Frontal cortex (tissue), 3 donors: ENCODE measurements at regions not wholly inside any gene's neighbourhood (a gene's known extent, or its start where the extent isn't known, plus 50 kb on each side); places are given as distances from the start of the nearest gene placed in this dataset.
"Not testable (repeated sequence)": the region's sequence is repeated elsewhere in the genome, so short reads cannot be mapped to it uniquely, and the experiment has no call there.

Experiments used
- DNase-seq, 2 donors: peaks; one replicate each; pipeline ENCODE4 v3.0.0; 2012; ENCODE audit warnings: low spot score in 2 of 2
- FAIRE-seq: peaks from 2 replicates; lab custom pipeline; 2012; peaks lifted over from hg19 to GRCh38; lab: Jason Lieb, UNC
- donor health status: control.
- donor health status: control.
- donor health status: control.

DNA sequence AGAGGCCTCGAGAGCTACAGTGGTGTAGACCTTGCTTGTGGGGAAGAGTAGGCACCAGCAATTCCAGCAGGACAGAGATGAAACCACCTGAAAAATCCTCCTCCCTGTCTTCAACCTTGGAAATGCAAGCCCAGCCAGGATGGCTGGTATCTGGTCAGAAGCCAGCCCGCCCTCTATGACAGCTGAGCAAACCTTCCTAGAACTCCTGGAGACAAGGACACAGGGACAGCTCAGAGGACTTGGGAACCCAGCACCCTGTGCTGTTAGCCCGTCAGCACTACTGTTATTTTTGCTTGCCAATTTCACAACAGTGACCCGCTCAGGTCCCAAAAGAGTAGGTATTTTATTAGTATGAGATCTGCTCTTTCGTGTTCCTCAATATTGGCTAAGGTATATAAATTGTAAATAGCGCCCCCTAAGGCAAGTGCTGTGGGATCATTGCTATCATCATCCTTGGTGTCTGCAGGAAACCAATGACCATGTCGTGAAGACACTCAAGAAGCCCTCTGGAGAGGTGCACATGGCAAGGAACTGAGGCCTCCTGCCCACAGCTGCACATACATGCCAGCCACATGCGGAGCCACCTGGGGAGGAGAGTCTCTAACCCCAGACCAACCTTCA, 156.5 kb upstream of the CHST15 start:
- DNase-seq (no peak), FAIRE-seq (no peak)

DNA sequence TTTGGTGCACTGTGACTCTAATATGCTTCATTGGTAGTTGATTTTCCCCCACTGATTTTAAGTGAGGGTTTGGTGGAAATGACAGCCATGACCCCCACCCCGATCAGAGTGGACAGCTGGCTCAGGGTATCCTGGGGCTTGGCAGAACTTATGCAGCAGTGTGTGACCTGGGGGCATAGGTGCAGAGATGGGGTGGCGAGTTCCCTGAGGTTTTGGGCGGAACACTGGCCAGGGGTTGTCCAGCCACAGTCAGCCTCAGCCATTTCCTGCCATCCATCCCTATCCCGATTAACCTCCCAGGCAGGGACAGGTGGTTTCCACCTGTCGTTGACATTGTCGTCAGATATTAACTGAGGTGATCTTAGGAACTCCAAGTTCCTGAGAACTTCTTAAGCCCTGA, 155.8 kb upstream of the CHST15 start:
- DNase-seq (no peak), FAIRE-seq (no peak)

DNA sequence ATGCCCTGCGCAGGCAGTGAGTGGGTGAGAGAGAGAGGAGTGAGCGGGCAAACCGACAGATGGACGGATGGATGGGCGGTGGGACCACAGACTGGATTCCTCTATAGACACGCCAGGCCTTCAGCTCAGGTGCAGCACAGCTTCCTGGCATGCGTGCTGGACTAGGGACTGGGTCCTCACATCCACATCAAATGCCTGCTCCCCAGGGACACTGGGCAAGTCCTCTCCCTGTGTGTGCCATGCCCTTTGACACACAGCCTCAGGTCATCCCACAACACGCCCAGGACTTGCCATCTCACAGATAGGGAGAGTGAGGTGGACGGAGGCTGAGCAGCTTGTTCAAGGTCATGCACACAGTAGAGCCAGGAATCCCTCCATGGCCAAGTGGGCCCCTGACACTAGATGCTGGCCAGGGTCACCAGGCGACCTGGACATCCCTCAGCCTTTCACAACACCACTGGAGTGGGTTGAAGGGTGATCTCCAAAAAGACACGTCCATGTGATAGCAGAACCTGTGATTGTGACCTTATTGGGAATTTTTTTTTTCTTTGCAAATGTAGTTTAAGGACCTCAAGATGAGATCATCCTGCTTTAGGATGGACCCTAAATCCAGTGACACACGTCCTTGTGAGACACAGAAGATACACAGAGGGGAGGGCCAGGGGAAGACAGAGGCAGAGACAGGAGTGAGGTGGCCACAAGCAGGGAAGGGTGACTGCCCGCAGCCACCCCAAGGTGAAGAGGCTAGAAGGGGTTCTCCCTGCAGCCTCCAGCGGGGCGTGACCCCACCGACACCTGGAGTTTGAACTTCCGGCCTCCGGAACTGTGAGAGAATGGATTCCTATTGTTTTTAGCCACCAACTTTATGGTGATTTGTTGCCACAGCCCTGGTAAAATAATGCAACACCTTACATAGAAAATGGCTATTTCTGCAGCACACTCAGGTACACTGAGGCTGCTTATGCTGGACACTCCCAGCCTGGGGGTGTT, 155.0 kb upstream of the CHST15 start:
- no peak for DNase-seq
- FAIRE-seq, result no peak

DNA sequence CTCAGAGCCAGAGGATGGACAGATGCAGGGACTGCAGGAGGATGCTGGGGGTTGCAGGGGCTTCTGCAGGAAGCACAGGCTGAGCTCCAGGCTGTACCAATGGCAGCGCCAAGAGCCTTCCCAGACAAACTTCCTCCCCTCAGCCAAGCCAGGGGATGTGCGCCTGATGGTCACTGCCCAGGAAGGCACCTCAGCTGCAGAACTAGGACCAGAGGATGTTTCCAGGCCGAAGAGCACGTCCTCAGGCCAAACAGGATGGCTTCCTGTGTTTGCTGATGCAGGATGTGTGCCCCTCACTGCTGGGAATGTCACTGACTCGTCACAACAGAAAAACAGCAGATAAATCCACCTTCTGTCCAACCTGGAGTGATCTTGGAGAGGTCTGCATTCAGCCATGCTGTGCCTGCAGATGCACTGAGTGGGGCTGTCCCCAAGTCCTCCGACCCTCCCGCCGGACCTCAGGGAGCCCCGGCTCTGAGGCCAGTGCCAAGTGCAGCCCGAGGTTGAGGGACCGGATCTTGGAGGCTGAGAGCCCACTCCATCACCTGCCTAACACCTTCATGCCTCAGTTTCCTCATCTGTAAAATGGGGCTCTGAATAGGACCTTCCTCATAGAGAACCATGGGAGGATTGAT, 152.5 kb upstream of the CHST15 start:
- no peak for DNase-seq
- FAIRE-seq, result no peak

DNA sequence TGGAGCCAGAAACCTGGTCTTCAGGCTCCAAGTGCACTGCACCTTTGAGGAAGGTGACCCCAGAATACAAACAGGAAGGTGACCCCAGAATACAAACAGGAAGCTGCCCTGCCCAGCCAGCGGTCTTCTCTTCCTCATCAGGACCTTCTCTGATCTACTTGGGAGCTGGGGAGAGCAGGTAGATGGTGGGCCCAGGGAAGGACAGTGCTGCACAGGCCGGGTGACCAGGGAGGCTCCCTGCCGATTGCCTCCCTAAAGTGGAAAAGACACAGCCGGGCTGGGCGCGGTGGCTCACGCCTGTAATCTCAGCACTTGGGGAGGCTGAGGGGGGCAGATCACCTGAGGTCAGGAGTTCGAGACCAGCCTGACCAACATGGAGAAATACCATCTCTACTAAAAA, 151.8 kb upstream of the CHST15 start:
- DNase-seq (no peak), FAIRE-seq (no peak)

DNA sequence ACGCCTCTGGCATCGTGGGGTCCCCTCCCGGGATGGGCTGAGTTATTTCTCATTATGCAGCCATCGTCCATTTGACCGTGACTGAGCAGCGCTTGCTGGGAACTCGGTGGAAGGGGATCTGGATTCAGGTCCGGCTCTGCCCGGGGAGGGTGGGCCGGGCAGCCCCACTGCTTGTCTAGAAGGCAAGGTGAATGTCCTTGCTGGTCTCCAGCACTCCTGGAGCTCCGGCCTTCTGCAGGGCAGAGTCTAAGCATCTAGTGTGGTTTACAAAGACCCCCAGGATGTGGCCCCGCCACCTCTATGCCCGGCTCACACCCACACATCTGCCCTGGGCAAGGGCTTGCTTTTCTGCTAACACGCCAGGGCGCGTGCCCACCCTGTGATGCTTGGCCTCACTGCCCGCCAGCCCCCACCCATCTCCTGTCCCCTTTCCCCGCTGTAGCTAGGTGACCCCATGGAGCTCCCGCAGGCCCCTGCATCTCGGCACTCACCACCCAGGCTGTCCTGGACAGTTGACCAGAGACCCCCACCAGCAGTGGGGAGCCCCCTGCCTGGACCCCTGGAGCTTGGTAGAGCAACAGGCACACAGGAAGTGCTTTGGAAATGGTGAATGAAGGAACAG, 151.0 kb upstream of the CHST15 start:
- FAIRE-seq (no peak), DNase-seq (no peak)

DNA sequence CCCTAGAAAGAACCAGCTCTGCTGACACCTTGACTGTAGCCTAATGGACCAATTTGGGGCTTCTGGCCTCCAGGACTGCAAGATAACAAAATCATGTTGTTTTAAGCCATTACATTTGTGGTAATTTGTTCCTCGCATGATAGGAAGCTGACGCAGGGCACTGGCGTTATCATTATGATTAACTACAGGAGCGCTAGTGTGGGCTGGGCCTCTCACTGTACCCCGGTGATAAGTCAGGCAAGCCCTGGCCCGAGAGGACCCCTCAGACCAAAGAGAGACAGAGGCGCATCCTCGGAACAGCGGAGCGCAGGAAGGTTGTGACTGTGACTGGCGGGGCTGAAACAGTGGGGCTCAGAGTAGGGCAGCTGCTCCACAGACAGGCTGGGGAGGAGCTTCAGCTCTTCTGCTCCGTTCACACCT, 150.3 kb upstream of the CHST15 start:
- FAIRE-seq, result no peak

DNA sequence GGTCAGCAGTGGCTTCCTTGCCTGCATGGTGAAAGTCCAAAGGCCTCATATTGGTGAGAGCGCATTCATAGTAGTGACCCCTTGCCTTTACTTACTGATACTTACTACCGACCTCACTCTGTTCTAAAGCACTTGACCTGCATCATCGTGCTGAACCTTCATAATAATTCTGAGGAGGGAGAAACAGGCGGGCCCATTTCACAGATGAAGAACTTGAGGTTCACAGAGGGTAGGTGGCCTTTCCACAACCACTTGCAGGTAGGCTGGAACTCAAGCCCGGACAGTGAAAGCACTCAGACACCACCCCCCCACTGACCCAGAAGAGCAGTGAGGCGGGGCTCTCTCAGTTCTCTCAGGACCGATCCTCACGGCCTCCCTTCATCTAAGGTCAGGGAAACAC, 149.4 kb upstream of the CHST15 start:
- FAIRE-seq (no peak), DNase-seq (no peak)

More for the DNA sequence above, 150.3 kb upstream of the CHST15 start:
- no peak for DNase-seq

DNA sequence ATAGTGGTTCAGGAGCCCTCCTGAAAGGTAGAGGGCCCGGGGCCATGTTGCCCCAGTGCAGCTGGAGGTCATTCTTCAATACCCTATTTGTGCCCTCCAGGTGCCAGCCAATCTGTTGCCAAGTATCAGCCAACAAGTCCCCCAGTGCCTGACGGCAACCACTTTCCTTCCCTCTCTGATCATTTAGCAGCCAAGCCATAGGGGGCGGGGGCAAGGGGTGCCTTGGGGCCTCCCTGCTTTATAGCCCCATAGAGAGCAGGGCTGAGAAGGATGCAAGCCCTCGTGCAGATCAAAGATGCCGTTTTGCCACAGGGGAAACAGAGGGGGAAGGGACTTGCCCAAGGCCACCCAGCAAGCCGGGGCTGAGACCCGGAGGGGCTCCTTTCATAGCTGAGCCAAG, 149.0 kb upstream of the CHST15 start:
- FAIRE-seq, result no peak
- DNase-seq, result no peak

DNA sequence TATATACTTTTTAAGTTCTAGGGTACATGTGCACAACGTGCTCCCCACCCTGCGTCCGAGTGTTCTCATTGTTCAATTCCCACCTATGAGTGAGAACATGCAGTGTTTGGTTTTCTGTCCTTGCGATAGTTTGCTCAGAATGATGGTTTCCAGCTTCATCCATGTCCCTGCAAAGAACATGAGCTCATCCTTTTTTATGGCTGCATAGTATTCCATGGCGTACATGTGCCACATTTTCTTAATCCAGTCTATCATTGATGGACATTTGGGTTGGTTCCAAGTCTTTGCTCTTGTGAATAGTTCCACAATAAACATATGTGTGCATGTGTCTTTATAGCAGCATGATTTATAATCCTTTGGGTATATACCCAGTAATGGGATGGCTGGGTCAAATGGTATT, 148.1 kb upstream of the CHST15 start:
- not testable (repeated sequence) for FAIRE-seq, DNase-seq

DNA sequence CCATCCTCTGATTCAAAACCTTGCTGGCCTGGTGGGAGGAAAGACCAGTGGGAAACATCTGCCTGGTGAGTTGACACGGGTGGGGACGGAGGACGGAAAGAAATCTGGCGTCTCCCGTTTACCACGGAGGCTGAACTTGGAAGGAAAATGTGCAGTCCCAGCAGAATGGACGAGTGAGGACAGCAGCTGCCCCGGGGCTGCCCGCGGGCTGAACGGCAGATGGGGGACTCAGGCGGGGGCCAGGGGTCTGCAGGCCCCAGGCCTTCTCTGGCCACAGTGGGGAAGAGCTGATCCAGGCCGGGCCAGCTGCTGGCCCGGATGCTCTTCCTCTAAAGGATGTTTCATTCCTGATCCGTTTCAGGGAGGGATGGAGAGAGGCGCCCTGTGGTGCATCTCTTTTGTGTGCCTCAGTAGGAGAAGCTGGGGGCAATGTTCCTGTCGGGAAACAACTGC, 147.5 kb upstream of the CHST15 start:
- FAIRE-seq (no peak), DNase-seq (no peak)

DNA sequence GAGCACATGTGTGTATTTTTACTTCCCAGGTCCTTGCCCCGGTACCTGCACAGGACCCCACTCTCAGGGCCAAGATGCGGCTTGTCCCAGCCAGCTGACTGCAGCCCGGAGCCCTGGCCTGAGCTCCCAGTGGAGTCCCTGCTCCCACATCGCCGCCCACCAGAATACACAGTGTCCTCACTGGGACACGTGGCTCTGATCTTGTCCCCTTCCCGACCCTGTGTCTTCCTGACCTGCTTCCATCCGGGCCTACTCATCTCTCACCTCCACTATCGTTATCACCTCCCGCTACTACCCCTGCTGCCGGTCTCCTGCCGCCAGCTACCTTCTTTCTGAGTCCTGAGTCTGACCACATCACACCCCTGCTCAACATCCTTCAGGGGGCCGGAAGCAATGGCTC, 146.3 kb upstream of the CHST15 start:
- FAIRE-seq (no peak), DNase-seq (no peak)

DNA sequence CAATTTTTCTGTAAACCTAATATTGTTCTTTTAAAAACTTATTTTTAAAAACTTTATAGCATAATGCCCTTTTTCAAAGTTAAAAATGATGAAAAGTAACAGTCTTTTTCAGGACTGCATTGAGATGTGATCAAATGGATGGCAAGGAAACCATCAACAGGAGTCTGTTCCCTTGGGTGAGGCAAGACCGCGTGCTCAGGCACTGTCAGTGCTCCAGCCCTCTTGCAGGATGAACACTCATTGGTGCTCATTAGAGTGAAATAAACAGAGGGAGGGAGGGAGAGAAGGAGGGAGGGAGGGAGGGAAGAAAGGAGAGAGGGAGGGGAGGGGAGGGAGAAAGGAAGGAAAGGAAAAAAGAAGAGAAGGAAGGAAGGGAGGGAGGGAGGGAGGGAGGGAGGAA, 145.7 kb upstream of the CHST15 start:
- DNase-seq, result no peak
- no peak for FAIRE-seq

DNA sequence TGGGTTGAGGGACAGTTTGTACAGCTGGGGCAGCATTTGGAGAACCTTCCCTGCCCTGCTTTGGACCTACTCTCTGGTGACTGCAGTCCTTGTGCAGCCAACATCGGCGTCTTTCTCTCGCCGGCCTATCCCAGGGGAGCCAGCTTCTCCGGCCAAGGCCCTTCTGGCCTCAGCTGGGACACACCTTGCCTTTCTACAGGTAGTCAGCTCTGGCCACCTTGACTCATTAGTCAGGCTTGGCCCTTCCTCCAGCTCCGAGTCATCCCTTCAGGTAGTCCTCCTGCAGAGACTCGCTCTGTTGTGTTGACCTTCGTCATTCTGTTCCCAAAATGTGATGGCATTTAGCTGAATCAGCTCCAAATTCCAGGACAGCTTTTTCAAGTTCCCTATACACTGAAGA, 145.0 kb upstream of the CHST15 start:
- DNase-seq (no peak), FAIRE-seq (no peak)

DNA sequence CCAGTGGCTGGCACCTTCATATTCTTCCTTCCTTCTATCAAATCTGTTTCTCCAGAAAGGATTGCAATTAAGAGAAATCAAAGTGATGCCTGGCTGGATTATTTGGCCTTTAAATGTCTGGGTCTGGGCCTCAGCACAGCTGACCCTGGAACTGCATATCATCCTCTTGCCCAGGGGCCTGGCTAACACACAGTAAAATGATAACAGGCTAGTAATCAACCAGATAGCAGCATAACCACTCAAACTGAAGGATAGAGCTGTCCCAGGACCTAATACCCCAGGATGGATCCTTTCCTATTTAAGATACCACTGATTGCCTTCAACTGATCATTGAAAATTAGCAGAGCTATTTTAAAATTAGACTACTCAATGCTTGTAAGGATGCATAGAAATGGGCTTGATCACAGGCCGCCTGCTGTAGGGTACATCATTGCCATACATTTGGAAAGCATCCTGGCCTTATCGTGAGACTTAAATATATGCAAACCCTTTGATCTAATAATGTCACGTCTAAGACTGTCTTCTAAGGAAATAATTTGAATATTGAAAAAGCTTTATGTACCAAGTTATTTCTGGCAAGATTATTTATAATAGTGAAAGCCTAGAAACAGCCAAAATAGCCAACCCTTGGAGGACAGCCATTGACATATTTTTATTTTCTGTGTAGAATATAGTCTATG, 144.0 kb upstream of the CHST15 start:
- FAIRE-seq (no peak), DNase-seq (no peak)

DNA sequence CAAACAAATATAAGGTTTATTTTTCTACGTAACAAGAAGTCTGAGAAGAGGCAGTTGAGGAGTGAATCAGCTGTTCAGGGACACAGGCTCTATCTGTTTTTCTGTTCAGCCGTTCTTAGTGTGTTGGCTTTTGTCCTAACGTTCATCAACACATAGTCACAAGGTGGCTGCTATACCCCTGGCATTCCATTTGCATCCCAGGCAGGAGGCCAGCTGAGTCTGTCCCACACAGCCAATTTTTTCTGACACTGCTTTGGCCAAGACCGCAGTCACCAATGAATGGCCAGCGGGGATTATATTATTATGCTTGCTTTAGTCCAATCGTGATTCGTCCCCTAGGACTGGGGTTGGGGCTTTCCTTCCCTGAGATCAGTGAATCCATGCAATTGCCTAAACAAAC, 143.4 kb upstream of the CHST15 start:
- FAIRE-seq (no peak), DNase-seq (no peak)

DNA sequence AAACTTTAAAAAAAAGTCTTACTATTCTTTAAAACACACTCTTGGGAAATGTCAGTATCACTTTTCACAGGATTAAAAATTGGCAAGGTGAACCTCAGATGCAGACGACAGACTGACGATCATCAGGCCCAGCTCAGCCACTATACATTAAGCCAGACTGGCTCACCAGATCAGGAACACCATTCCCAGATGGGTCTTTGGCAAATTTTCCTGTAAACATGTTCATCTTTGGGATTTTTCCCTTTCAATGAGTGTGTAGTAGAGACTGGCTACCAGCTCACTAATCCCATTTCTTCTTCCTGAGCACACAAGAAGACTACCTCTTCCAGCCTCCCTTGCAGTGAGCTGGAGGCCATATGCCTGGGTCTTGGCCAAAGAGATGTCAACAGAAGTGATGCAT, 142.7 kb upstream of the CHST15 start:
- no peak for DNase-seq
- no peak for FAIRE-seq

DNA sequence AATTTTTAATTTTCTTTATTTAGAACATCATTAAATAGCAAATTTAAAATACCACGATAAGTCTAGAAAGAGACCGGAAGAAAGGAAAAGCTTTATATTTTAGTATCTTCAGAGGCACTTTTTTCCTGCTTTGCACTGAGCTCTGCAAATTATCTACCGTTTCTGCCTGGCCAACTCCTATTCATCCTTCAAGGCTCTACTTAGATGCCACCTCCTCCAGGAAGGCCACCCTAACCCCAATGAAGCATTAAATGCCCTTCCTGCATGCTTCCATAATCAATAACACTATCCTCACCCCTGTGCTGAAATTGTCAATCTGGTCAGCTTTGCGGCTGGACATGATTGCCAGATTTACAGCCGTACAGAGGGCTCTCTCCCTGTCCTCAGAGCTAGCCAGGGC, 141.8 kb upstream of the CHST15 start:
- no peak for DNase-seq
- no peak for FAIRE-seq

DNA sequence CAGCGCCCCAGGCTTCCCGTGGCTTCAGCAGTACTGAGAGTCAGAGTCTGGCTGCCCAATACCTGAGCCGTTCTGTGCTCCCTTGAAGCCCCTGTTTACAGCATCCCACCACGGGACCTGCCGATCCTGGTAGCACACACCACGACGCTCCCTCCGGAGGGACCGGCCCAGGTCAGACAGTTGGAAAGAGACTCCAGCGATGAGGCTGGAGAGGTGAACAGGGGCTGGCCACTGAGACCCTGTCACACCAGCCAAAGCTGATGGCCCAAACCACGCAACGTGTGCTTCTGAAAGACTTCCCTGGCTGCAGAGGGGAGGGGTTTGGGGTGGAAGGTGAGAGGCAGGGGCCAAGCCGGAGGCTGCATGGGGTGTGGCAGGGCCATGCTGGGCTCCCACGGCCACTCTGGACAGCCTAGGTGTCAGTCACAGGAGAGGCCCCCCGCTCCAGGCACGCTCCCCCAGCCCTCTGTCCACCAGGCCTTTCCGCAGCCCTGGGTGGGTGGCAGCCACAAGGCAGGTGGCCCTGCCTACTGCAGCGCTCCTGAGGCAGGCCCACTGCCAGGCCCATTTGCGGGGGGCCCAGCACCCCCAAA, 140.2 kb upstream of the CHST15 start:
- FAIRE-seq, result no peak

More for the DNA sequence above, 140.2 kb upstream of the CHST15 start:
- DNase-seq, result no peak
